Ishikawa (cell line): ENCODE measurements at regions not wholly inside any gene's neighbourhood (a gene's known extent, or its start where the extent isn't known, plus 50 kb on each side); places are given as distances from the start of the nearest gene placed in this dataset.

ENCODE experiments used
- EP300 ChIP-seq: IDR thresholded peaks from 2 replicates; pipeline ENCODE4 v1.6.1; 2012; ENCODE audit warnings: borderline replicate concordance
- MAX ChIP-seq: IDR thresholded peaks from 2 replicates; pipeline ENCODE4 v1.6.1; 2012
- RAD21 ChIP-seq: IDR thresholded peaks from 2 replicates; pipeline ENCODE4 v1.6.1; 2012; ENCODE audit warnings: low read depth
- TEAD4 ChIP-seq: IDR thresholded peaks from 2 replicates; pipeline ENCODE4 v1.6.1; 2012

- TF ChIP-seq MAX: no peak
- no peak for TF ChIP-seq TEAD4
- no peak for TF ChIP-seq EP300
- no peak for TF ChIP-seq RAD21
Measured at GRCh38 chr3:191646242-191646641, 185.3 kb downstream of the PYDC2 start.
